Adrenal gland (tissue), 5 donors: ENCODE measurements at regions not wholly inside any gene's neighbourhood (a gene's known extent, or its start where the extent isn't known, plus 50 kb on each side); places are given as distances from the start of the nearest gene placed in this dataset.

ENCODE experiments used
- CTCF ChIP-seq, 6 experiments: fragments of 450-650 bp in 4 of 6; fragments of 200-600 bp in 2 of 6; sonication (generic) in 1 of 6; IDR thresholded peaks; 1 replicate in 5 of 6; 2 replicates in 1 of 6; pipeline versions ENCODE4 v1.5.1 to v1.8.0; 2016 to 2021; ENCODE audit warnings: antibody characterized with exemption in 6 of 6, mild to moderate bottlenecking in 2 of 6, moderate library complexity in 1 of 6
- POLR2A ChIP-seq, 2 donors: fragments of 450-650 bp; IDR thresholded peaks; one replicate each; pipeline ENCODE4 v1.6.1; 2017; ENCODE audit warnings: antibody characterized with exemption in 2 of 2, mild to moderate bottlenecking in 2 of 2, moderate library complexity in 1 of 2
- donor health status: DM: no; HTN: no; CAD: no.

- TF ChIP-seq CTCF (IDR thresholded peaks at IDR 0.05) (no peak), POLR2A (IDR thresholded peaks at IDR 0.05) (no peak)
Observed at GRCh38 chr2:30382162-30382783, 64.8 kb upstream of the LCLAT1 start.
